GM19397 (cell line): ENCODE measurements at regions not wholly inside any gene's neighbourhood (a gene's known extent, or its start where the extent isn't known, plus 50 kb on each side); places are given as distances from the start of the nearest gene placed in this dataset.
"Not testable (repeated sequence)": the region's sequence is repeated elsewhere in the genome, so short reads cannot be mapped to it uniquely, and the experiment has no call there.

Experiments used
- ATAC-seq: cut with Tn5 transposase; IDR thresholded peaks from one replicate; pipeline ENCODE4 v1.9.1; 2021; ENCODE audit warnings: mild to moderate bottlenecking, moderate library complexity; ENCODE audit not compliant: unreplicated experiment

DNA sequence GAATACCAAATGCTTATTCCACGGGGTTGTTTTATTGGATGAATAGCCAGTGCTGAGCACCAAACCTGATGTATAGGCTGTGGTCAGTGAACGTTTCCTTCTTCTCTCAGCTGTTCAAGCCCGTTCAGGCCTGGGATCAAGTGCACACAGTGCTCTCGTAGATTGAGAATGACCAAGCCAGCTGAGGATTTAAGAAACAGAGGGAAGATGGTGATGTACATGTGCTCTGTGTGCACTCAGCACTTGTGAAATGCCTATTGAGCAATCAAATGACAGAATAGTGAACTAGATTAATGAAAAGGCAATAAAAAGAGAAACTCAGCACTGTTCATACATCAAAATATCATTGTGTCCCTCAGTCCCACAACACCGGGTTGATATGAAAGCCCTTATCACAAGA is 302.5 kb downstream of the BMPER start:
- ATAC-seq: no peak

DNA sequence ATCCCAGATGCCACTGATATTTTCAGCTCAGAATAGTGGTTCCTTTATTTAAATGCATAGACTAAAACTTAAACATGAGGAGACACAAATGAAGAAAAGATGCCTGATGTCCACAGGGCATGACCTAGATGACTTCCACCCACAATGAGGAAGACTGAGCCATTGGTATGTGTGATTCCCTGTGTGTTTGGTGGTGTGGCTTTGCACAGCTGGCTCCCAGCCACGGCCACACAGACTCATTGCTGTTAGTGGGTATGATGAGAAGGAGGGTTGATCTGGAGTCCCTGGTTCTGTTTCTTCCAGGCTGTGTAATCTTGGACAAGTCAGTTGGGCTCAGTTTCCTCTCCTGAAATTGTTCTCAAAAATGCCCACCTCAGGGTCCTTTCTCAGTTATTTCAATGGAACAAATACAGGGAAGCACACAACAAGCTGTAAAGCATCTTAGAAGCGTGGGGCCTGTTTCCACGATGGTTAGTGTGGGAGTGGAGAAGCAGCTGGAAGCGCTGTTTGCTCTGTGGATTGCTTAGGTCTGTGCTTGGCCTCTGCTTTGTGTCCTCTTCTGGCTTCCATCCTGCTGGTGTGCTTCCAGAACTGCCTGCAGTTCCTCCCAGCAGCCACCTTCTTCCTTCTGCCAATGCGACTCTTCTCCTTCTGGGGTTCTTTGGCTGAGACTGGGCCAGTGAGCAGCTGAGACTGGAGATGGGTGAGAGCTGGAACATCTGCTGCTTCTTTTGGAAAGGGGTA is 303.7 kb downstream of the BMPER start:
- no peak for ATAC-seq

DNA sequence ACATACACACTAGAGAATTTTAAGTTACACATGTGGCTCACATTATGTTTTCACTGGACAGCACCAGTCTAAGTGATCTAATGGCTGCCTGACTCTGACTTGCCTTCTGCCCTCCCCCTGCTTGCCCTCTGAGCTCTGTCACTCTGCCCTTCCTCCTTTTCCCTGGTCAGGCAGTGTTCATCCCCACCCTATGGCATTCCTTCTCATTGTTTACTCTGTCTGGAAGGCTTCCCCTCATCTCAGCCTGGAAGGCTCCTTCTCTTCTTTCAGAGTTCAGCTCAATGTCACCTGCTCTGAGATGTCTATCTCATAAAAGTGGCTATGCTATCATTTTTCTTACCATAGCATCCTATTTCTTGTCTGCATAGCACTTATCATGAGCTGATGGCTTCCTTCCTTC is 305.7 kb downstream of the BMPER start:
- ATAC-seq: no peak

GRCh38 chr7:34217972-34218371 is 312.6 kb downstream of the BMPER start:
- no peak for ATAC-seq

GRCh38 chr7:34219153-34219718 is 313.9 kb downstream of the BMPER start:
- no peak for ATAC-seq

DNA sequence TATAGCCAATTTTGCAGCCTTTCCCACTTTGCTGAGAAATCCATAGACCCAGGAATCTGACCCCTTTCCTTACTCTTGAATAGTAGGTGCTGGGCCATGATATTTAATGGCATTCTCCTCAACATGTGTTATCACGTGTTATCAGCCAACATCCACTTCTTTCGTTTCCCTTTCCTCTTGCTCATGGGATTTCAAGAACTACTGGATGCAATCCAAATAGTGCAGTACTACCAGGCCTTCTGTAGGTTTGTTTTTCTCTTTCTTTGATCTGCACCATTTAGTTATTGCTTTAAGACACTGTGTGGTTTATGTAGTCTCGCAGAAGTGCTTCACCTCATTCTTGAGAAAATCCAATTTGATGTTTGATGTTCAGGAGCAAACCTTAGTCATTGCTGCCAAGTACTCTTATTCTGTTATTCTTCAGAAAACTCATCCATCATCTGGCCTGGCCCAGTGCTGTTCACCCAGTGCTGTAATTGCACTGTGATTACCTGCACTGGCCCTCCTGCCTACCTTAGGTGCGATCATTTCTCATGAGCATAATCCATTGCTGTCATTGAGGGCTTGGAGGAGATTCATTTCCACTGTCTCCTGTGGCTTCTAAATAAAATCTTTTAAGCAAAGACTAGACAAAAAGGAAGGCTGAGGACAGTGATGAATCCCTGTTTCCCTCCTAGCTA is 315.3 kb downstream of the BMPER start:
- ATAC-seq: no peak

GRCh38 chr7:34222316-34222715 is 317.0 kb downstream of the BMPER start:
- ATAC-seq: no peak

DNA sequence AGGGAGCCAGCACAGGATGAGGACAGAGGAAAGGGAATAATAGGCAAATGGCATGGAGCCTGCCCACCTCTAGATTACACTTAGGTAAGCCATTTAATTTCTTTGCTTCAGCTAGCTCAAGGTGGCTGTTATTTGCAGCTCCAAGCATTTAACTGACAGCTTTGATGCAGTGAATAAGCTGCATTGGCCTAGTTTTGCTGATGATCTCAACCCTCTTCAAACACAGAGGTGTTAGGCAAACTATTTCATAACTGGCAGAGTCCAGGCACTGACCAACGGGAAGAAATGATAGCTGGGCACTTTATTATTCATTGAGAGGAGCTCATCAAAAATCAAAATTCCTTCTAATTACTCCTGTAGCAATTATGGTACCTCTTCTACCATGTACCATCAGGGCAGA is 317.4 kb downstream of the BMPER start:
- ATAC-seq: no peak

- no peak for ATAC-seq
These were observed 318.9 kb downstream of the BMPER start for GRCh38 chr7:34224281-34224680.

DNA sequence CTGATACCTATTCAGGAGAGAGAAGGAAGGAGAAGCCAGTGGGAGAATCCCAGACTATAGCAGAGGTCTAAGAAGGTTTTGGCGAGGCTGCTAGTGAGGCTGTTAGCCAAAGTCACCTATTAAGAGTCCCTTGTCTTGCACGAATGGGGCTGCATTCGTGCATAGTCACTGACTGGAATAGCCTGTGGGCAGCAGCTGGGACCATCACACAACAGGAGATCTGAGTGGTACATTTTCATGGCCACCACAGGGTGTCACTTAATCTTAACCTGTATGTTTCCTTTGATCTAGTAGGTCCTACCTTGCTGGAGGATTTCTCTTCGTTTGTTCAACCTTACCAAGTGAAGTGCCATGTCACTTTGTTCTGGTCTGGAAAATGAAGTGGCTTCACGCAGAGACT is 319.9 kb downstream of the BMPER start:
- no peak for ATAC-seq

- ATAC-seq: no peak
These were observed 322.2 kb downstream of the BMPER start for GRCh38 chr7:34227525-34227924.

GRCh38 chr7:34235101-34235500 is 329.8 kb downstream of the BMPER start:
- ATAC-seq: not testable (repeated sequence)

DNA sequence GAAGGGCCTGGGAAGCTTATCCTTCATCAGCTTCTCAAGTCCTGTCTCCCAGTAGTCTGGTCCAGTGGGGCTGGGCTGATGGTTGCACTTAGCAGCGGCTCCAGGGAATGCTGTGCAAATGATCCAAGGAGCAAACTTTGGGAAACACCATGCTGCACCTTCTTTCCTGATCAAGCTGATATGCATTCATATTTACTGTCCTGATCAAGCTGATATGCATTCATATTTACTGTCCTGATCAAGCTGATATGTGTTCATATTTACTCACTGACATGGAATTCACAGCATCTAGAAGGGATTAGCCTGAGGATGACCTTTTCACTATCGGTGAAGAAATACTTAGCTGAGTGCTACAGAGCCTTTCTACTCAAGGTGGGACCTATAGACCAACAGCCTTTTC is 330.7 kb downstream of the BMPER start:
- no peak for ATAC-seq

- ATAC-seq: no peak
These were observed 331.6 kb downstream of the BMPER start for GRCh38 chr7:34236839-34237492.

DNA sequence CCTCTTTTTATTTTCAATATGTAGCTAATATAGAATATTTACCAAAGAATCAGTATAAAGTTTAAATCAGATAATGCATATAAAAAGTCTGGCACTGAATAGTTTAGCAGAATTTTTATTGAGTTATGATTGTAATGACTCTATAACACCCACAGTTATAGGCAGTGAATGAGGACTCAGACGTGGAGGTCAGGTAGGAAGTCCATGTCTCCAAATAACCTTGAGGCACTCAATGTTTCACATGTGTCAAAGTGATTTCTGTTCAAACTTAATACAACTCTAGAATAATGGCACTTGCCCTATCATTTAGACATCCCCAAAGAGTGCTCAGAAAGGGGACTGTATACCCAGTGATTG is 332.1 kb downstream of the BMPER start:
- ATAC-seq: no peak

DNA sequence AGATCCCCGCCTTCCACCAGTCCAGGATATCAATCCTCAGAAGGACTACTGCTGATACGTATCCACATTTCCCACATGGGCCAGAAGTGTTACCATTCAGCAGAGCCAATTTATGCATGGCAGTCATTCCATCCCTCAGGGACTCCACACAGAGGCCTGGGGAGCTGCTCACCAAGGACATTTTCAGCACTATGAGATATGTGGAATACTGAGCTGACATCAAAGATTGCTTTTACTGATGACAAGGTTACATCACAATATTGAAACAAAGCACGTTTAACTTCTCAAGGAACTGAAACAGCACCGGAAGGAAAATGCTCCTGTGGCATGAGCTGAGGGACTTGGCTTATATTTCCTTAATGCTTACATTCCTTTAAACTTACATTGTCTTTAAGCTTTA is 335.1 kb downstream of the BMPER start:
- ATAC-seq: no peak

- no peak for ATAC-seq
These were observed 337.1 kb downstream of the BMPER start for GRCh38 chr7:34242391-34242790.

- ATAC-seq: no peak
These were observed 339.9 kb downstream of the BMPER start for GRCh38 chr7:34245246-34245645.

DNA sequence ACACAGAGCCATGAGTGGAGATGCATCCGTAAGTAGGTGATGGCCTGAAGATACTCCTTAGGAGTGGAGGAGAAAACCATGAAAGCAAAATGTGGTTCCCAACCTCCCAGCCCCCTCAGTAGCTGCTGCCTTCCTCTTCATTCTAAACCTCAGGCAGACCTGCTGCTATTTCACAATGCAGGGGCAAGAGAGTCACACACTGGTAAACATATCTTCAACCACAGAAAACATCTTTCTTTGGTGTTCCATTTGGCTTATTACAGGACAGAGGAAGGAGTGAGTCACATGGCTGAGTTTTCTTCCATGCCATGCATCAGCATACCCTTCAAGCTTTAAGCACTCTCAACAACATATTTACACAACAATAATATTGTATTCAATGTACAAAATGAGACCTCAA is 342.1 kb downstream of the BMPER start:
- no peak for ATAC-seq

GRCh38 chr7:34249192-34249591 is 343.9 kb downstream of the BMPER start:
- ATAC-seq: no peak

GRCh38 chr7:34260279-34260678 is 354.9 kb downstream of the BMPER start:
- no peak for ATAC-seq

GRCh38 chr7:34263168-34263567 is 357.8 kb downstream of the BMPER start:
- no peak for ATAC-seq
